ENCODE measurements at regions not wholly inside any gene's neighbourhood (a gene's known extent, or its start where the extent isn't known, plus 50 kb on each side); places are given as distances from the start of the nearest gene placed in this dataset.

DNA sequence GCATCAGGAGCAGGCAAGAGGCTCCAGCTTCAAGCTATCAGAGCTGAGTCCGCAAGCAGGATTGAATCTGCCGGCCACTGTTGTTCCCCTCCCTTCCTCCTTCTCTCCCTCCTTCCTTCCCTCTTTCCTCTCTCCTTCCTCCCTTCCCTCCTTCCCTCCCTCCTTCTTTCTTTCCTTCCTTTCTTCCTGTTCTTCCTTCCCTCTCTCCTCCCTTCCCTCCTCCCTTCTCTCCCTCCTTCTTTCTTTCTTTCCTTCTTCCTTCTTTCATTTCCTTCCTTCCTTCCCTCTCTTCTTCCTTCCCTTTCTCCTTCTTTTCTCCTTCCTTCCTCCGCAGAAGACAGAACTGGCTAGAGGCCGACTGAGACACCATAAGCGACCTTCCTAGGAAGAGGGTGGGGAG lies 534.0 kb downstream of the NPHP4 start:
- TF ChIP-seq, protein P1, sequence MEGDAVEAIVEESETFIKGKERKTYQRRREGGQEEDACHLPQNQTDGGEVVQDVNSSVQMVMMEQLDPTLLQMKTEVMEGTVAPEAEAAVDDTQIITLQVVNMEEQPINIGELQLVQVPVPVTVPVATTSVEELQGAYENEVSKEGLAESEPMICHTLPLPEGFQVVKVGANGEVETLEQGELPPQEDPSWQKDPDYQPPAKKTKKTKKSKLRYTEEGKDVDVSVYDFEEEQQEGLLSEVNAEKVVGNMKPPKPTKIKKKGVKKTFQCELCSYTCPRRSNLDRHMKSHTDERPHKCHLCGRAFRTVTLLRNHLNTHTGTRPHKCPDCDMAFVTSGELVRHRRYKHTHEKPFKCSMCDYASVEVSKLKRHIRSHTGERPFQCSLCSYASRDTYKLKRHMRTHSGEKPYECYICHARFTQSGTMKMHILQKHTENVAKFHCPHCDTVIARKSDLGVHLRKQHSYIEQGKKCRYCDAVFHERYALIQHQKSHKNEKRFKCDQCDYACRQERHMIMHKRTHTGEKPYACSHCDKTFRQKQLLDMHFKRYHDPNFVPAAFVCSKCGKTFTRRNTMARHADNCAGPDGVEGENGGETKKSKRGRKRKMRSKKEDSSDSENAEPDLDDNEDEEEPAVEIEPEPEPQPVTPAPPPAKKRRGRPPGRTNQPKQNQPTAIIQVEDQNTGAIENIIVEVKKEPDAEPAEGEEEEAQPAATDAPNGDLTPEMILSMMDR (IDR thresholded peaks at IDR 0.05) = no peak
- TF ChIP-seq EZH2 (IDR thresholded peaks at IDR 0.05; ENCODE audit: borderline replicate concordance, insufficient read depth, low read depth, low read length, poor library complexity, severe bottlenecking) = no peak
